ENCODE measurements at regions not wholly inside any gene's neighbourhood (a gene's known extent, or its start where the extent isn't known, plus 50 kb on each side); places are given as distances from the start of the nearest gene placed in this dataset.

- Histone ChIP-seq H3K4me3 (peak overlapping the region; percentile 41), H3K4me1 (ENCODE audit: control insufficient read depth in 1 of 2, low read depth in 2 of 2) (peaks cover 7 to 16% of the 10 kb centered on the region in 2 donors)
These were observed 1615.8 kb downstream of the SI start for GRCh38 chr3:163462446-163462845.

DNA sequence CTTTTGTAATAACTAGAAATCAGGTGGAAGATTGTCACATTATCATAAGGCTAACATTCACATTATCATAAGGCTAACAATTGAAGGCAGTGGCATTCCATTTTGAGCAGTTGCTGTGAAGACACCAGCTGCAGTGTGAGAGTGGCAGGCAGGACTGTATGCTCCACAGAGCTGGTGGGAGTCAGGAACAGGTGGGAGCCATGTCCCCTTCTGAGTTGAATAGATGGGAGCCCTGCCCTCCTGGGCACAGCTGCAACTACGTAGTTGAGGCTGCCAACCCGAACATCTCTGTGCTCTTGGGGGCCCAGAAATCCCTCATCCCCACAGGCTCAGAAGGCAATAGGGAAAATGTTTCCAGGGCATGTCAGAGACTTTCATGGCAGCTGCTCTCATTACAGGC, 1627.6 kb downstream of the SI start:
- TF ChIP-seq CTCF (IDR thresholded peaks at IDR 0.05), result no peak
- Histone ChIP-seq H3K4me3 (no peak overlapping the region), H3K36me3 (no peaks in the 10 kb centered on the region), H3K9me3 (no peaks in the 10 kb centered on the region), H3K27ac (no peak overlapping the region), H3K4me1 (ENCODE audit: control insufficient read depth in 1 of 2, low read depth in 2 of 2) (peaks cover 2 to 7% of the 10 kb centered on the region in 2 donors), H3K27me3 (replicated peaks; ENCODE audit: insufficient read depth) (no peaks in the 10 kb centered on the region)
- DNase-seq (ENCODE audit: low spot score) (no peak), ATAC-seq (ENCODE audit: insufficient number of reproducible peaks, low FRiP score, low read depth) (no peak)

More at GRCh38 chr3:163462446-163462845, 1615.8 kb downstream of the SI start:
- H3K27ac ChIP-seq, result peak overlapping the region; percentile 42 to 60
- ATAC-seq (ENCODE audit: insufficient number of reproducible peaks, low FRiP score, low read depth) (no peak), DNase-seq (ENCODE audit: low spot score) (no peak)
- TF ChIP-seq CTCF (IDR thresholded peaks at IDR 0.05), result no peak
- H3K36me3 ChIP-seq, result no peaks in the 10 kb centered on the region
- H3K9me3 ChIP-seq, result no peaks in the 10 kb centered on the region
- H3K27me3 ChIP-seq (replicated peaks; ENCODE audit: insufficient read depth), result no peaks in the 10 kb centered on the region

GRCh38 chr3:163438760-163439159, 1639.5 kb downstream of the SI start:
- H3K36me3 ChIP-seq, result no peaks in the 10 kb centered on the region
- H3K4me3 ChIP-seq, result no peak overlapping the region
- H3K9me3 ChIP-seq, result no peaks in the 10 kb centered on the region
- no peaks in the 10 kb centered on the region for H3K27me3 ChIP-seq (replicated peaks; ENCODE audit: insufficient read depth)
- ATAC-seq (ENCODE audit: insufficient number of reproducible peaks, low FRiP score, low read depth) (no peak), DNase-seq (ENCODE audit: low spot score) (no peak)
- no peak overlapping the region for H3K27ac ChIP-seq
- TF ChIP-seq CTCF (IDR thresholded peaks at IDR 0.05), result no peak
- H3K4me1 ChIP-seq (ENCODE audit: control insufficient read depth in 1 of 2, low read depth in 2 of 2), result no peaks in the 10 kb centered on the region

DNA sequence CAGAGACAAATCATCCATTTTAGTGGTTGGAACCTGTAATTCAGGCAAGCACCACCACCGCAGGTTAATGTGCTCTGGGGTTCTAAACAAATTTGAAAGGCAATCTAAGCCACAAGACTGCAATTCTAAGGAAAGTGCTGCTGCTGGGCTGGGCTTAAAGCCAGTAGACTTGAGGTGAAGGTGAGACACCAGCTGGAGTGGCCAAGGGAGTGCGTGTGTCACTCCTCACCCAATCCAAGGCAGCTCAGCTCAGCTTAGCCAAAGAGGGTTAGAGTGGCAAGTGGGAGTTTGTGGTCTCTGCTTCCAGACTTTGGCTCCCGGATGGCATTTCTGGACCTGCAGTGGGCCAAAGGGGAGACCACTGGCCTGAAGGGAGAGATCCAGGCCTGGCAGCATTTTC, 1655.6 kb downstream of the SI start:
- Histone ChIP-seq H3K36me3 (no peaks in the 10 kb centered on the region), H3K9me3 (no peaks in the 10 kb centered on the region), H3K27ac (no peak overlapping the region), H3K4me1 (ENCODE audit: control insufficient read depth in 1 of 2, low read depth in 2 of 2) (no peaks in the 10 kb centered on the region), H3K27me3 (replicated peaks; ENCODE audit: insufficient read depth) (no peaks in the 10 kb centered on the region), H3K4me3 (no peak overlapping the region)
- ATAC-seq (ENCODE audit: insufficient number of reproducible peaks, low FRiP score, low read depth) (no peak), DNase-seq (ENCODE audit: low spot score) (no peak)
- TF ChIP-seq CTCF (IDR thresholded peaks at IDR 0.05), result no peak

DNA sequence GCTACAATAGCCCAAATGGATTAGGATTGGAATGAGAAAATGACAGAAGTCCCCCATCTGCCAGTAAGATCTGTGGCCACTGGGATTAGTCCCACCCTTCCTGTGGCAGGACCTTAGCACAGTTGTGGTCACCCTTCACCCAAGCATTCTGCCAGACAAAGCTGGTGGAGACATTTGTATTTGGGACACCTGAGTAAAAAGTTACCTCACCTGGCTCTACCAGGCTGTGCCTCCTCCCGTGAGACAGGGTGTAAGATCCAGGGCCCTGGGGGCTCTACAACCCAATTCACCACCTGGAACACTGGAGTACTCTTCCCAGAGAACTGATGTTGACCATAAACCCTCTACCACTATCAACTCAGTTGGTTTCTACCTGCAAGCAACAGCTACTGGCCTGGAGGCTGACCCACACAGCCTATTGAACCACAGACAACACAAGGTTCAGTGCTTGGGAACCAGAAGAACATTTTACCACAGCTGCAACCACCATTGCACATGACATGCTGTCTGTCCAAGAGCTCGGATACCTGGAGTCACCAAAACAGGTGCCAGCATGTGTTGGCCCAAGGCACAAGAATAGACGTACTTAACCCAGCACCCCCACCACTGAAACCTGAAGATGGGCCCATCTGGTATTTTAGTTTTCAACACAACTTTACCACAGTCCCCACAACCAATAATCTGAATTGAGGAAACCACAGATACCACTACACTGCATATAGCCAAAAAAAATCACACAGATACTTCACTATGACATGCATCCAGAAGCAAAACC, 1686.7 kb downstream of the SI start:
- Histone ChIP-seq H3K27ac (no peak overlapping the region), H3K27me3 (replicated peaks; ENCODE audit: insufficient read depth) (no peaks in the 10 kb centered on the region), H3K4me3 (no peak overlapping the region), H3K4me1 (ENCODE audit: control insufficient read depth in 1 of 2, low read depth in 2 of 2) (no peaks in the 10 kb centered on the region), H3K9me3 (no peaks in the 10 kb centered on the region), H3K36me3 (no peaks in the 10 kb centered on the region)
- ATAC-seq (ENCODE audit: insufficient number of reproducible peaks, low FRiP score, low read depth), result no peak
- TF ChIP-seq CTCF (IDR thresholded peaks at IDR 0.05), result no peak
- DNase-seq (ENCODE audit: low spot score), result no peak

Measured in thoracic aorta (tissue), 2 donors.